ENCODE measurements at regions not wholly inside any gene's neighbourhood (a gene's known extent, or its start where the extent isn't known, plus 50 kb on each side); places are given as distances from the start of the nearest gene placed in this dataset.
"Not testable (repeated sequence)": the region's sequence is repeated elsewhere in the genome, so short reads cannot be mapped to it uniquely, and the experiment has no call there.

- no peak for DNase-seq
Measured at GRCh38 chr10:61612450-61612849, 50.3 kb upstream of the CABCOCO1 start.

- DNase-seq: no peak
Measured at GRCh38 chr10:61612009-61612408, 50.7 kb upstream of the CABCOCO1 start.

GRCh38 chr10:61609701-61610100, 53.0 kb upstream of the CABCOCO1 start:
- no peak for DNase-seq

- DNase-seq: no peak
Measured at GRCh38 chr10:61608255-61609033, 54.3 kb upstream of the CABCOCO1 start.

GRCh38 chr10:61606959-61607907, 55.5 kb upstream of the CABCOCO1 start:
- peak; percentile 49 for DNase-seq

GRCh38 chr10:61605221-61605620, 57.5 kb upstream of the CABCOCO1 start:
- no peak for DNase-seq

GRCh38 chr10:61600399-61600798, 62.3 kb upstream of the CABCOCO1 start:
- no peak for DNase-seq

- DNase-seq: no peak
Measured at GRCh38 chr10:61594430-61594829, 68.3 kb upstream of the CABCOCO1 start.

GRCh38 chr10:61592581-61592980, 70.1 kb upstream of the CABCOCO1 start:
- peak; percentile 24 for DNase-seq

GRCh38 chr10:61589547-61590243, 73.0 kb upstream of the CABCOCO1 start:
- DNase-seq: peak; percentile 60

- DNase-seq: peak; percentile 18
Measured at GRCh38 chr10:61588770-61589211, 73.9 kb upstream of the CABCOCO1 start.

- DNase-seq: no peak
Measured at GRCh38 chr10:61586829-61587228, 75.9 kb upstream of the CABCOCO1 start.

GRCh38 chr10:61580608-61581007, 82.1 kb upstream of the CABCOCO1 start:
- no peak for DNase-seq

GRCh38 chr10:61570204-61570603, 92.5 kb upstream of the CABCOCO1 start:
- not testable (repeated sequence) for DNase-seq

GRCh38 chr10:61567729-61568128, 95.0 kb upstream of the CABCOCO1 start:
- no peak for DNase-seq

- DNase-seq: no peak
Measured at GRCh38 chr10:61565819-61566560, 96.7 kb upstream of the CABCOCO1 start.

GRCh38 chr10:61564444-61564843, 98.3 kb upstream of the CABCOCO1 start:
- no peak for DNase-seq

GRCh38 chr10:61559615-61560014, 103.1 kb upstream of the CABCOCO1 start:
- no peak for DNase-seq

- no peak for DNase-seq
Measured at GRCh38 chr10:61558188-61558587, 104.5 kb upstream of the CABCOCO1 start.

- DNase-seq: no peak
Measured at GRCh38 chr10:61554925-61555324, 101.7 kb upstream of the TMEM26 start.

GRCh38 chr10:61549861-61550260, 96.7 kb upstream of the TMEM26 start:
- no peak for DNase-seq

- DNase-seq: no peak
Measured at GRCh38 chr10:61548364-61548763, 95.2 kb upstream of the TMEM26 start.

All from dermis blood vessel endothelial cell (primary cell).